ENCODE measurements at regions not wholly inside any gene's neighbourhood (a gene's known extent, or its start where the extent isn't known, plus 50 kb on each side); places are given as distances from the start of the nearest gene placed in this dataset.
A peak's percentile ranks its signal among the peaks of the same experiment; 100 is the strongest.

DNA sequence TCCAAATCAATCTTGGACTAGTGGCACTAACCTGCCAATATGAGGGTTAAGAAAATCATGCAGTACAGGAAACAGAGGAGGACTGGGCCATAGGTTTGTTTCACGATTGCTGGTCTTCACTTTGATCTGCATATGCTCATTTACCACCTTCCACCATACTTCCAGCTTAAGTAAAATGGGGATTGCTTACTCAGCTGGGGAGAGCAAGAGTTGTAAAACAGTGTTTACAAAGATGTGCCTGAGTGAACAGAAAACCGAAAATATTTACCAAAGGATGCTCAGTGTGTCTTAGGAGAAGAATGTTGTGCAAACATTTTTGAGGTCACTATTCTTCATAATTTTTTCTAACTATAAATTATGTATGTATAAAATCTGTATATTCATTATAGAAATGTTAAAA lies 65.1 kb upstream of the DNAH5 start:
- H3K4me3 ChIP-seq (ENCODE audit: low read depth, low read length): peak overlapping the region; percentile 33
- TF ChIP-seq, protein P1, sequence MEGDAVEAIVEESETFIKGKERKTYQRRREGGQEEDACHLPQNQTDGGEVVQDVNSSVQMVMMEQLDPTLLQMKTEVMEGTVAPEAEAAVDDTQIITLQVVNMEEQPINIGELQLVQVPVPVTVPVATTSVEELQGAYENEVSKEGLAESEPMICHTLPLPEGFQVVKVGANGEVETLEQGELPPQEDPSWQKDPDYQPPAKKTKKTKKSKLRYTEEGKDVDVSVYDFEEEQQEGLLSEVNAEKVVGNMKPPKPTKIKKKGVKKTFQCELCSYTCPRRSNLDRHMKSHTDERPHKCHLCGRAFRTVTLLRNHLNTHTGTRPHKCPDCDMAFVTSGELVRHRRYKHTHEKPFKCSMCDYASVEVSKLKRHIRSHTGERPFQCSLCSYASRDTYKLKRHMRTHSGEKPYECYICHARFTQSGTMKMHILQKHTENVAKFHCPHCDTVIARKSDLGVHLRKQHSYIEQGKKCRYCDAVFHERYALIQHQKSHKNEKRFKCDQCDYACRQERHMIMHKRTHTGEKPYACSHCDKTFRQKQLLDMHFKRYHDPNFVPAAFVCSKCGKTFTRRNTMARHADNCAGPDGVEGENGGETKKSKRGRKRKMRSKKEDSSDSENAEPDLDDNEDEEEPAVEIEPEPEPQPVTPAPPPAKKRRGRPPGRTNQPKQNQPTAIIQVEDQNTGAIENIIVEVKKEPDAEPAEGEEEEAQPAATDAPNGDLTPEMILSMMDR (IDR thresholded peaks at IDR 0.05; ENCODE audit: control insufficient read depth, extremely low read depth, insufficient read depth): no peak
- DNase-seq (ENCODE audit: low read depth): peak; percentile 75

DNA sequence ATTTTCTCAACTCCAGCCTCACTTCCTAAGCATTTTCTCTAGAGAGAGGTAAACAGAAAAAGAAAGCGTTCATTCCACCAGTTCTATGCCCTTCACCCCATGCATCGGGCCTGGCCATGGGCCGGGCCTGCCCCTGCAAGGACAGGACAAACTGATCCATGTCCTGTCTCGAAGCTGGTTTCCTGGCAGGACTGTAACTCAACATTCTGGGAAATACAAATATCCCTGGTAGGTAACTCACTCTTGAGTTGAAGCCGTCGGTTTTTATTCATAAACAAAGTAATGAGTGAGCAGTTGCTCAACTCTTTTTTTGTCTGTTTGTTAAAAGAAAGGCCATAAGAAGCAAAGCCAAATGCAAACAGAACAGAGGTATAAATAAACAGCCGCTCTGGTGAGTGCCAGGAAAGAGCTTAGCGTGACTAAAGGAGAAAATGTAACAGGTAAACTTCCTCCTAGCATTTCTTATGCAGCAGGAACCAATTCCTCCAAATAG lies 64.4 kb upstream of the DNAH5 start:
- DNase-seq (ENCODE audit: low read depth): peak; percentile 96
- peak overlapping the region; percentile 33; the same call in 1 of the 2 replicates for H3K4me3 ChIP-seq (ENCODE audit: low read depth, low read length)
- TF ChIP-seq, protein P1 (IDR thresholded peaks at IDR 0.05; ENCODE audit: control insufficient read depth, extremely low read depth, insufficient read depth): no peak

DNA sequence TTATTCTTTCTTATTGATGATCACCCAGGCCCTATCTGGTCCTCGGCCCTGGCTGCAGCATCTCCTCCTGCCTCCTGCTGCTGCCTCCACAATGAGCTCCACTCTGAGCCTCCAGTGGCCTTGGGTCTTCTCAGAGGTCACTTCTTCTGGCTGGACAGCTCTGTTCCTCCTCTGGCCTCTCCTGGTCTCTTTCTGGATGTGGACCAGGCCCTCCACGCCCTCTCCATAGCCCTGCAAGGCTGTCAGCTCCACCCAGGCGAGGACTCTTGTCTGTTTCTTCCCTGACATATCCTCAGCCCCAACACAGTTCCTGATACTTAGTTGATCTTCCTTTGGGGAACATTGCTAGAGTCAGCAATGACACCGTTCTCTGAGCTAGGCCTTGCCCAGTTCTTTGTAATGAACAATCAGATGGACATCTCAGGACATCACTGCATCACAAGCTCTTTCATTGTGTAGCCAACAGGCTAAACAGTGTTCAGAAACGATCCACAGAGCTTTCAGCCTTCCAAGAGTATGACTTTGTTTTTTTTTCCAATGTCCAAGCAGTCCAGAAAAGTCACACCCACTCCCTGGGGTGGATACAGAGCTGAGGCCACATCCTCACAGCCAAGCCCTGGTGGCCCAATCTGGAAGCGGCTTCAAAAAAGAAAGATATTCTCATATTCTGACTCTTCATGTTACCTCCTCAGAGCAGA lies 62.5 kb upstream of the DNAH5 start:
- H3K4me3 ChIP-seq (ENCODE audit: low read depth, low read length): no peak overlapping the region
- TF ChIP-seq, protein P1 (IDR thresholded peaks at IDR 0.05; ENCODE audit: control insufficient read depth, extremely low read depth, insufficient read depth): no peak
- no peak for DNase-seq (ENCODE audit: low read depth)

GRCh38 chr5:14004598-14005394 lies 60.3 kb upstream of the DNAH5 start:
- TF ChIP-seq, protein P1 (IDR thresholded peaks at IDR 0.05; ENCODE audit: control insufficient read depth, extremely low read depth, insufficient read depth): no peak
- no peak overlapping the region for H3K4me3 ChIP-seq (ENCODE audit: low read depth, low read length)
- no peak for DNase-seq (ENCODE audit: low read depth)

DNA sequence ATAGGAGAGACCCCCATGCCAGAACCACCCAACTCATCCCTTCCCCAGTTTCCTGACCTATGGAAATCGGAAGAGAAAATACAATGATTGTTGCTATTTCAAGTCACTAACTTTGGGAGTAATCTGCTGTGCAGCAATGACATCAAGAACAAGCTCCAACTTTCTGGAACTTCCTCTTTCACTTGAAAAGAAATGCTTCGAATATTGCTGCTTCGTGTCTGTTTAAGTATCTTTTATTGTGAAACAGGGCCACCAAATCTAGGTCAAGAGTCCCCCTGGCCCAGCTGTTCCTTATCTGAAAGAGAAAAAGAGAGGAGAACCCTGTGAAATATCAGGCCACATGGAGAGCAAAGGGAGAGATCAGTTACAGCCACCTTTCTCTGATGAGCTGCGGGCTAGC lies 59.4 kb upstream of the DNAH5 start:
- TF ChIP-seq, protein P1 (IDR thresholded peaks at IDR 0.05; ENCODE audit: control insufficient read depth, extremely low read depth, insufficient read depth): no peak
- no peak for DNase-seq (ENCODE audit: low read depth)
- no peak overlapping the region for H3K4me3 ChIP-seq (ENCODE audit: low read depth, low read length)

DNA sequence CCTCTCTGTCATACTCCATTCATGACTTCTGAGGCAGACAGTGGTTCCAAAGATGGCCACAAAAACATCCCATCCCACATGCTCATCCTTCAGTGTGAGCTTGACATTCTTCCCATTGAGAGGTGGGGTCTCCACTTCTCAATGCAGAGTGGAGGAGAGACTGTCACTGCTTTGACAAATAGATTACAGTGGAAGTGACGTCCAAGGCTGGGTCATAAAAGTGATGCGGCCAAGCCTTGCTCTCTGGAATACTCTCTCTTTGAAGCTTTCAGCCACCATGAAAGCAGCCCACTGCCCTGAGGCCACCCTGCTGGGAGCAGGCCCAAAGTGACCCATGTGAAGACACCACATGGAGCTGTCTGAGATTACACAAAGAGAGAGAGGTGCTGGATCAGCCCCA lies 59.0 kb upstream of the DNAH5 start:
- TF ChIP-seq, protein P1 (IDR thresholded peaks at IDR 0.05; ENCODE audit: control insufficient read depth, extremely low read depth, insufficient read depth): no peak
- DNase-seq (ENCODE audit: low read depth): no peak
- H3K4me3 ChIP-seq (ENCODE audit: low read depth, low read length): no peak overlapping the region
